ENCODE measurements at regions not wholly inside any gene's neighbourhood (a gene's known extent, or its start where the extent isn't known, plus 50 kb on each side); places are given as distances from the start of the nearest gene placed in this dataset.
"Not testable (repeated sequence)": the region's sequence is repeated elsewhere in the genome, so short reads cannot be mapped to it uniquely, and the experiment has no call there.

DNA sequence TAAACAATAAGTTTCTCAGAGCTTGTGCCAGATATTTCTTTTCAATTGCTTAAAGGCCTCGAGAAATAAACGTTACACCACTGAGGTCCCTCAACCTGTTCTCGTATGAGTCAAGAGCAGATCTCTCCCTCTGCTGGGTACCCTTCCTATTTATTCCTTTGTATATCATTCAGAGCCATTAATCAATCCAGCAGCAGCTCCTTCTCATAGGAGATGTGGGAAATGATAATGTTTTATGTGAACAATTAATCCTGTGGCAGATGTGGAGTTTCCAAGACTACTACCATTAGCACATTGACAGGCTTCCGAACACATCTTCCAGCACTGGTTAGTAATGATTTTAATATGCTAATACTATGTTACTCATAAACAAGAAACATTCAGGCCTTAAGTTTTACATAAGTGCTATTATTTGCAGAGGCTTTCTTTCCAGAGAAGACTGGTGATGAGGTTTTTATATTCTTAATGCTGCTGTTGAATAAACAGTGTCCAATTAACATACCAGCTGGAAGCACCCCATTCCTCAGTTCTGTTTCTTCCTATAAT is 196.5 kb downstream of the ZNF608 start:
- DNase-seq (ENCODE audit: low read depth), result no peak

DNA sequence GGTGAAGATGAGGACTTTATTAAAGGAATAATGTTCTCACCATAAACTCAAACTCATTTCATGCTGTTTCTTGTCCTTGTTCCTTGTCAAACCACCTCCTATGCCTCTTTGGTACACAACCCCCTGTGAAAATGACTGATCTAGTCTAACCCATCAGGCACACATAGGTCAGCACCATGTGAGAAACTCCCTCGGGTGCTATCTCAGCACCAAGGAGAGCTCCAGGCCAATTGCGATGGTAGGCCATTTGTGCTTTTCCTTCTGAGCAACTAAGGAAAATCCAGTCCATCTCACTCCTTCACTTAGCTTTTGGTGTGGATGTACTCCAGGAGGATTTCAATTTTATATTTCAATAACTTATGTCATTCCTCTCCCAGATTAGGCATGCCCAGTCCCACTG is 199.8 kb downstream of the ZNF608 start:
- peak; percentile 7 for DNase-seq (ENCODE audit: low read depth)

DNA sequence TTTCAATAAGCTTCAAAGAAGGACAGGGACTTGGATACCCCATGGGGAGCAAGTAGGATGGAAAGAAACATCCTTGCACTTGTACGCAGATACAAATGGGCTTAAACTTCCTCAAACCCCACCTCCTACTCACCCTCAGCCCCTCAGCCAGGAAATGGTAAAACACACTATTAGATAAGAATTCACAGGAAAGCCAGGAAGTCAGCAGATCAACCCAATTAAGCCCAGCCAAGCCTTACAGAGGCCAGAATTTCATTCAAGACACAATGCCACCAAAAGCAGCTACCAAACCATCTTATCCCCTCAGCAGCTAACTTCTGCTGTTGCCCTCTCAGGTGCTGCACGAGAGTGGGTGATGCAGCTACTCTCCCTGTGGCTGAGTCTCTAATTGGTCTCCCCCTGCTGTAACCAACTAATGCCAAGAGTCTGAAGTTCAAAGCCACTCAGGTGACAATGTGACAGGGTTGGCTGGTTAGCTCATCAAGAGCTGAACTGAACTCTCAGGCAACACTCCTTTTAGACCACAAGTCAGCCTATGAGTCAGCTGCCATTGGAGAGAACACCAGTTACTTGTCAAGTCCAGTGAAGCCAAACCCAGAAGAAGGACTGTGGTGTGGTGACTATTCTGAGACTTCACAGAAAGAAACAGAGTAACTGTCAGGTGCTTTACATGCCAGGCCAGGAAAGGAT is 201.9 kb downstream of the ZNF608 start:
- peak; percentile 15 for DNase-seq (ENCODE audit: low read depth)

DNA sequence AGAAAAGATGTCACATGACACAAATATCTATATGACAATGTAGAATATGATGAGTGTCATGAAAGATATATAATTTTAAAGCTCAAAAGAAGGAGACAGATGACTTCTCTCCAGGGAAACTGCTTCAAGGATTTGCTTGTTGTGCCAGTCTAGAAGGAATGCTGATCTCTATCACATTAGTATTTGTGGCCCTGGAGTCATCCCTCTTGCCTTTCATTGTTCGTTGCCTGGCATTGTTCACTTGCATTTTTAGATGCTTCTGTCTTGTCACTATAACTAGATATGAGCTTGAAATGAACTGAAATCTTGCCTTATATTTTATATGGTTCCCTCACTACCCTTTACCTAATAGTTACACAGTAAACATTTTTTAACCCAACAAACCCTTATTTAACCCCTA is 207.5 kb downstream of the ZNF608 start:
- no peak for DNase-seq (ENCODE audit: low read depth)

DNA sequence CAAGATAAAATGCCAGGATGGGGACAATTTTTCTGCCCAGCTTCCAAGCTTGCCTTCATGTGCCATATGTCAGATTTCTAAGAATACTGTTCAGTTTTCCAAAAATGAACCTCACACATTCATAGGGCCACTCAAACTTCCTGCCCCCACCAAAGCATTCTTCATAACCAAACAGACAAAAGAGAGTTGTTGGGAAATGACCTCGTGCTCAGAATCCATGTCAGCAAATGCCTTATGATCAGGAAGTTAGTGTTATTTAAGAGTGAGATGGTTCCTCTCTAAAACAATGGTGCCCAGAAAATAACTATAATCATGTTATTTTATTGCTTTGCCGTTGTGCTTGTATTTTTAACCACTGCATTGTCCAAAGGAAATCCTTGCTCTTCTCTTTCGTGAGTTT is 208.2 kb downstream of the ZNF608 start:
- DNase-seq (ENCODE audit: low read depth), result no peak

DNA sequence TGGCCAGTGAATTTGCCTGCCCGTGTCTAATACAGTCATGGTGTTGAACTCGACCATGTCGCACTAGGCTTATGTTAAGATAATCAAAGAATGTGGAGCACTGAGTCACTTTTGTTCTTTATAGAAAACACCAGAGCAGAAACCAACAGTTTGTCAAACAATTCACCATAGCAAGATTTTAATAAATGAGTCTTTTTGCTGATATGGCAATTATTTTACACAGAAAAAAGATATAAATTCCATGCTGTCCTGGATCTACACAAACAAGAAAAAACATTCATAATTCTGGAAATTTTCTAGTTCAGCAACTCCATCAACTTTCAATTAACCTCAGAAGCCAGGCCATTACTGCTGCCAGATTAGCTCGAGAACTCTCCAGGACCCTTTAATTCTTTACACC is 208.9 kb downstream of the ZNF608 start:
- no peak for DNase-seq (ENCODE audit: low read depth)

DNA sequence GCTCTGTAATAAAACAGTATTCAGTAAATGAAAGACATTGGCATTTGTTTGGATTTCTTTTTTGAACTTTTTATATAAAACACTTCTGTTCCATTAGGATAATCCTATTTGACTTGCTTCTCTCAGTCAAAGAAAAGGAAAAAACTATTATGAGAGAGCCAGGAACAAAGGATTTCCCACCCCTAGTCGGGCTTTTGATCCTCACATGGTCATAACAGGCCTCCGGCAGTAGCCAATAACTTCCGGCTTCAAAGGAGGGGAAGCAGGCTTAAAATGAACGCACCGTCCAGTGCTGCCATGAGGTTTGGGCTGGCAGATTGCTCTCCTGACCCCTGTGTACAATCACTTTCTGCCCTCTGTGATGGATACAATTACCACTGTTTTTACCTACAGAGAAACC is 209.3 kb downstream of the ZNF608 start:
- no peak for DNase-seq (ENCODE audit: low read depth)

DNA sequence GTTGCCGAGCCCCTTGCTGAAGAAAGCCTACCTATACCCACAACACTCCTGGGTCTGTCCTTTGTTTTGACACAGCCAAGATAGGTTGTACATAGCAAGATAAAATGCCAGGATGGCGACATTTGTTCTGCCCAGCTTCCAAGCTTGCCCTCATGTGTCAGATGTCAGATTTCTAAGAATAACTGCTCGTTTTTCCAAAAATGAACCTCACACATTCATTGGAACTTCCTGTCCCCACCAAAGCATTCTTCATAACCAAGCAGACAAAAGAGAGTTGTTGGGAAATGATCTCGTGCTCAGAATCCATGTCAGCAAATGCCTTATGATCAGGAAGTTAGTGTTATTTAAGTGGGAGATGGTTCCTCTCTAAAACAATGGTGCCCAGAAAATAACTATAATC is 210.1 kb downstream of the ZNF608 start:
- DNase-seq (ENCODE audit: low read depth), result no peak

DNA sequence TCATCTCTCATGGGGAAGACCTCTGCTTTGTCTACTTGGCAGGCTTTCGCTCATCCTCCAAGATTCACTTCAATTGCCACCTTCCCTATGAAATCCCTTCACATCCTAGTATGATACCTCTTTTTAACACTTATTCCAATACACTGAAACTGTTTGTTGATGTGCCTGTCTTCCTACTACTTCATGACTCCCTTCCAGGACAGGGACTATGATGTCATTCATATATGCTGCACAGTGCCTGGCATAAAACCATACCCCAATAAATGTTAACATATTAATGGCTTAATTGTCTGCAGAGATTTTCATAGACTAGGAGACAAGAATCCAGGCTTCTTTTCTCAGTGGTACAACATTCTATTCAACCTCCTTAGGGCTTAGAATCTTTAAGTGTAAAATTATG is 215.5 kb downstream of the ZNF608 start:
- DNase-seq (ENCODE audit: low read depth), result no peak

DNA sequence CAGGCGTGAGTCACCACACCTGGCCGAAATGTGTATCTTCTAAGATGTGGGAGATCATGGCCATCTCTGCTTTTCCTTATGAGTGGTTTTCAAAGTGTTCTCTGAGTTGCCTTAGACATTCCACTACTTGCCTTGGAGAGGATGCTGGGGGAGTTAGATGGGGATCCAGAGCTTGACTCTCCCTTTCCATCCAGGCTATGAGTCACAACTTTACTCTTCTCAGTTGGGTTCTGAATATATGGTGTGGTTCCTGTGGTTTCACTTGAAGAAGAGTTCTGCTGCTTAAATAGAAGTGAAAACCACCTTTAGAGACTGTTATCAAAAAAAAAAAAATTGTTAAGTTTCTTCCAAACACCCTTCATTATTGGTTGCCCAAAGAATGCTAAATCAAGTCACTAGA is 217.6 kb downstream of the ZNF608 start:
- DNase-seq (ENCODE audit: low read depth), result no peak

DNA sequence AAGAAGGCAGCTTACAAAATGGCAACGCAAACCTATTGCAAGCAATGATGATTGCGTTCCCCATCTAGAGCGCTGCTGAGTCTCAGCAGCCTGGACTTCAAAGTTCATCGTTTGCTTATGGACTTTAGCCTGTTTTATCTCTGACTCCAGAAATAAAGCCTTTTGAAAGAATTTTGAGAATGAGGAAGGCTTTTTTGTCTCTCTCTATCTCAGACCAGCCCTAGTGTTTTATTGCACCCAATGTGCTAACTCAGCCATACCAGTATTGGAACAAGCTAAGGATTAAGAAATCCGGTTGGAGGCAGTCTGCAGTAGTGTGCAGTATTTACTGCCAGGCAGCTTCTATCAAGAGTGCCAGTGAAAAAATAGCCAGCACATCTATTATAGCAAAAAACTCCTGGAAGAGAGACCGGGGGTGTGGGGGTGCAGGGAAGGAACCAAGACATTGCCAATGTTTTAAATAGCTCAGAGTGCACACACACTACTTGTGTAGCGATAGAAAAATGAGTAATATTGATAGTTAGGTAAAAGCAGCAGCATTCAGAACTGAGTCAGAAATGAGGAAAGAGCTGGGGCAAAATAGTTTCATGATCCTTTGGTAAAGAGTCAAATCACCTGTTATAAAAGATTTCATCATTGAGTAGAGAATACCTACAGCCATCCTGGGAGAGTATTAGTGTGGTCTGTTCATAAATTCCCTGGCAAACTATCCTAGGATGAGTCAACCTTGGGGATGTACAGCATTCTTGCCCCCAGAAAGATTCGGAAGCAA is 219.0 kb downstream of the ZNF608 start:
- no peak for DNase-seq (ENCODE audit: low read depth)

DNA sequence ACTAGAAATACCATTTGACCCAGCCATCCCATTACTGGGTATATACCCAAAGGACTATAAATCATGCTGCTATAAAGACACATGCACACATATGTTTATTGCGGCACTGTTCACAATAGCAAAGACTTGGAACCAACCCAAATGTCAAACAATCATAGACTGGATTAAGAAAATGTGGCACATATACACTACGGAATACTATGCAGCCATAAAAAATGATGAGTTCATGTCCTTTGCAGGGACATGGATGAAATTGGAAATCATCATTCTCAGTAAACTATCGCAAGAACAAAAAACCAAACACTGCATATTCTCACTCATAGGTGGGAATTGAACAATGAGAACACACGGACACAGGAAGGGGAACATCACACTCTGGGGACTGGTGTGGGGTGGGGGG is 220.4 kb downstream of the ZNF608 start:
- not testable (repeated sequence) for DNase-seq (ENCODE audit: low read depth)

DNA sequence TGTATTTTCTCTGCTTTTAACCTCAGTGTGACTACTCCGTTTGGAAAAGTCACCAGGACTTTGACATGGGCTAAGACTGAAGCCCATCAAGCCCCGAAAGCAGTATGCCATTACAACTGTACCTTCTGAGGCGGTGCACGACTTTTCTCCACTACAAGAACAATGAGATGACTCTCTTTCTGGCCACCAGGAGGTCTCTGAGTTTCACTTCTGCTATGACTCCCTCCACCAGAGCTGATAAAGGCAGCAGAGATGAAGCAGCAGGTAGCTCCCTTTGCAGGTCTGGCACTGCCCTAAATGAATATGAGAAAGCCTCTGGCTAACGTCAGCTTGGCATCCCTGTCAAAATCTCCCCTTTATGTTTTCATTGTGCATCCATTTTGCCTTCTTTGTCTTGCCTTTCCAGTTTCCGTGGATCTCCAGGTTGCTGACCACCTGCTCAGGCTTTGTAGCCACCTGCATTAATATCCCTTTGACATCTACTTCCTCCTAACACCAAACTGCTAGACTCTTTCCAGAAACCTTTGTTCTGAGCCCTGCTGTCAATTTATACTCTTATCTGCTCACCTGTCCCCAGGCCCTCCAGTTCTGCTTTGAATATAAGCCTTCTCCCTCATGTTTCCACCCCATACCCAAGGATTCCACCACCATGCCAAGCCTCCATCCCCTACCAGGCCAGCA is 221.7 kb downstream of the ZNF608 start:
- DNase-seq (ENCODE audit: low read depth), result no peak

DNA sequence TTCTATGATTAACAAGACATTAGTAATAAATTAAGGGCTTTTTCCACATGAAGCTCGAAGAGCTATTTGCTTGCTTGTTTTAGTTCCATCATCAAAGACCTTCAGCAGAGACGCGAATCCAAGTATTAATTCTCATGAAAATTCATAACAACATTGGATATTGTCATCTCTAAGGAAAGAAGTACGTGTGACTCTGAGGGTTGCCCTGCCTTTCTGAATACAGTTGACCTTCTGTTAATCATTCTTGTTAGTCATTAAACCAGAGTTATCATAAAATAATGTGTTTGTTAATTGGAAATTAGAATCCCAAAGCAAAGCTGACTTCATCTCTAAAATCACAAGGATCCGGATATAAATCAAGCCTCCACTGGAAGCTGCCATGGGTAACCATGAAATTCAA is 222.5 kb downstream of the ZNF608 start:
- DNase-seq (ENCODE audit: low read depth), result no peak

DNA sequence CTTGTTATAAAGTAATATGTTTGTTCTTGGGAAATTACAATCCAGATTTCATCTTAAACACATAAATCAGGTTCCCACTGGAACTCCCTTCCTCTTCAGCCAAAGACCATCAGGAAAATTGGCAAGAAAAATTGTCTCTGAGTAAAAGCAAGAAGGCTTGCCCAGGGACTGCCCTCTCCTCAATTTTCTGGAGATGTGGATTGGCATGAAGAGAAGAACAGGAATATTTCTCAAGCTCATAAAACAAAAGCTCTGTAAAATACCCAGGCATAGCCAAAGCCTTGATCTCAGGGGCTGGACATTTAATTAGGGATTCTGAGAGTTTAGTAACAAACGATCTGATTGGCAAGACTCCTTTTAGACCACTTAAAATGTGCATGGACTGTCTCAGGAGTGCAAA is 223.4 kb downstream of the ZNF608 start:
- no peak for DNase-seq (ENCODE audit: low read depth)

DNA sequence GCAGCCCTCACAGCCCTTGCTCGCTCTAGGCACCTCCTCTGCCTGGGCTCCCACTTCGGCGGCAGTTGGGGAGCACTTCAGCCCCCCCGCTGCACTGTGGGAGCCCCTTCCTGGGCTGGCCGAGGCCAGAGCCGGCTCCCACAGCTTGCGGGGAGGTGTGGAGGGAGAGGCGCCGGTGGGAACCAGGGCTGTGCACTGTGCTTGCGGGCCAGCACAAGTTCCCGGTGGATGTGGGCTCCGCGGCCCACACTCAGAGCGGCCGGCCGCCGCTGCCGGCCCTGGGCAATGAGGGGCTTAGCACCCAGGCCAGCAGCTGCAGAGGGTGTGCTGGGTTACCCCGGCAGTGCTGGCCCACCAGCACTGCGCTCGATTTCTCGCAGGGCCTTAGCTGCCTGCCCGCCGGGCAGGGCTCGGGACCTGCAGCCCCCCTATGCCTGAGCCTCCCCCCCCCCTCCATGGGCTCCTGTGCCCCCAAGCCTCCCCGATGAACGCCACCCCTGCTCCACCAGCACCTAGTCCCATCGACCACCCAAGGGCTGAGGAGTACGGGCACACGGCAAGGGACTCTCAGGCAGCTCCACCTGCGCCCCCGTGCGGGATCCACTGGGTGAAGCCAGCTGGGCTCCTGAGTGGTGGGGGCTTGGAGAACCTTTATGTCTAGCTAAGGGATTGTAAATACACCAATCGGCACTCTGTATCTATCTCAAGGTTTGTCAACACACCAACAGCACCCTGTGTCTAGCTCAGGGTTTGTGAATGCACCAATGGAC is 224.8 kb downstream of the ZNF608 start:
- DNase-seq (ENCODE audit: low read depth), result no peak

DNA sequence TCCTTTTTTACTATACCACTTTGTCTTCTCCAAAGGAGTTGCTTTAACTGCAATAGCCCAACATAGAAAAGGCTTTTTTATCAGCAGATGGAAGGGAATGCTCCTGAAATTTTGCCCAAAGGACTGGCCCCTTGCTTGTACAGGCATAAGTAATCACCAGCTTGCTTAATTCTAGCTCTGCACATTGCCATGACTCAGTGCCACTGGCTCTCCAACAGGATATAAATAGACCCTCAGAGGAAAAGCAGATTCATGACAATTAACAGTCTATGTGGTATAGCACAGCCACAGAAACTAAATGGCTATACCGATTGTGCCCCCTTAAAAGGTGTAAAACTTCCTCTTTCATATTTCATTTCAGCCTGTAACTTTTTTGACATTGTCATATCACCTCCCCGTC is 227.0 kb downstream of the ZNF608 start:
- DNase-seq (ENCODE audit: low read depth), result peak; percentile 84

DNA sequence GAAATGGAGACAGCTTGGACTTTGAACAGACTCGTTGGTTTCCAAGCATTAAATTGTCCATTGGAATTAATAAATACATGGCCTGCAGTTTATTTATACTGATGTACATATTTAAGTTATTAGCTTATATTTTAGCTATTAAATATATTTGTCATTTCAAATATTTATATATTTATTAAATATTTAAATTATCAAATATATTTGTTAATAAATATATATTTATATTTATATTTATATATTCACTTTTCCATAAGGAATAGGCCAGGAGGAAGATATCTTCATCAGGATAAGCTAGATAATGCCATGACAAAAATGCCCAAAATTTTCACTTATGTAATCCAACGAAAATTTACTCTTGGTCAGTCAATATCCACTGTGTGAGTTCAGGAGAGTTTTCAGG is 229.9 kb downstream of the ZNF608 start:
- no peak for DNase-seq (ENCODE audit: low read depth)

DNA sequence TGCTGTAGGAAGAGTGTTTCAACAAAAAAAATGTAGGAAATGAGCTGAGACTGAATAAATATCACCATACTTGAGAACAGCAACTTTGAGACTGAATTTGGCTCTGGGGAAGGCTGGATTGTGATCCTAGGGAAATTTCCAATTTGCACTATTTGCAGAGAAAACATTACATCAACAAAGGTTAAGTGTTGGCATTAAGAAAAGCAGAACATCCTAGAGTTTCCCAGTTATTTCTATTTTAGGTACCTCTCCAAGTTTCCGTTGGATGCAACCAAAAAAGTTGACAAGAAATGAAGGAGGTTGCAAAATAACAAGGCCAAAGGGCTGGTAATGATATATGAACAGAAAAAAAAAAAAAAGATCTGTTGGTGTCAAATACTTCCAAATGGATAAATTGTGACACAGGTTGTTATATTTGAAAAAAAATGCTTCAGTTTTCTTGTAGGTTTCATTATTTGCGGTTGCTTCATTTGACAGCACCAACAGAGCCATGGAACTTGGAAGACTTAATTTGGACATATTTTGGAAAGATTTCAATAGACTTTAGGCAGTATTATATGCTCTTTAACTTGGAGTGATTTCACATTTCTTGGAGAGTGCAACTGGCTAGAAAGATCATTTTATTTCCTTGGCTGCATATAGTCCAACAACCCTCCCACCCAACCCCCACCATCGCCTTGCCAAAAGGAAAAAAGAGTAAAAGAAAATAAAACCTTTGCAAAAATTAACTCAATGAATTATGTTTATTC is 230.8 kb downstream of the ZNF608 start:
- no peak for DNase-seq (ENCODE audit: low read depth)

DNA sequence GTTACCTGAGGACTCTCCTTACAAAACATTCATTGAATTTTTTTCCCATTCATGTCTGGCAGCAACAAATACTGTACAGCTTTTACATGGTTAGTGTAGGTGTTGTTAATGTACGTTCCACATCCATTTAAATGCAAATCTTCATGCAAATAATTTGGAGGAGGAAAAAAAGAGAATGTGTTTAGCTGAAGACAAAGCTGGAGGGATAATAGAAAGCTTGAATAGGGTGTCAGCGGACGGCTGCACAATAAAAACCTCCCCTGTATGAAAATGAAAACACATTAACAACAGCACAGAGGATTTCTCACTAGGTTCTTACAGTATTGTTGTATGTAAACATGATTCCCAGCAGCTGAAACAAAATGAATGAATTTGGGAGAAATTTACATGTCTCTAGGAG is 231.5 kb downstream of the ZNF608 start:
- DNase-seq (ENCODE audit: low read depth), result no peak

DNA sequence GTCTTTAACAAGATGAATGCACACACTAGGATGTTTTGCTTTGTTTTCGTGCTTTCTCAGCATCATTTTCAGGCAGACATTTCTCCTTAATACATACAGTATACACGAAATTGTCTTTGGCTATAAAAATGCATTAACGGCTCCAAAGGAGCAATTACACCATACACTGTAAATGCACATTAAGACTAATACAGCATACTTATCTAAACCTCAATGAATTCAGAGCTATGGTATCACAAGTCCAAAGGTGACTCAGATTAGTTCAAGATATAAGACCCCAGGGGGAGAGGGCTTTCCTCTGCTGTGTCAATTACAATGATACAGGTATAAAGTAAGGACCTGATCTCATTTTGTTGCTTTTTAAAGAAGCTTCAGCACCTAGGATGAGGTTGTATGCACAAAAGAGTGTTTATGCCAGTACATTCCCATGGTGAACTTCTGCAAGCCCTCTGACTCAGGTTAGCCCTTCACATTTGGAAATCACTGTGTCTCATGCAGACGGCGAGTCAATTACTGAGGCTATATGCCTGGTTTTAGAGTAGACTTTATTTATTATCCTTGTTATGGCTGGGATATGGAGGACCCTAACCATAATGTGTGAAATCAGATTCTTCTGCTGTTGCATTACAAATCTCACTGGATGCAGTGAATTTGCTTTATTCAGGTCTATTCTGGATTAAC is 233.3 kb downstream of the ZNF608 start:
- no peak for DNase-seq (ENCODE audit: low read depth)
